ENCODE measurements at regions not wholly inside any gene's neighbourhood (a gene's known extent, or its start where the extent isn't known, plus 50 kb on each side); places are given as distances from the start of the nearest gene placed in this dataset.

GRCh38 chr3:194817936-194818335 is 132.3 kb downstream of the FAM43A start:
- H3K4me1 ChIP-seq (ENCODE audit: control insufficient read depth, insufficient read depth, low read length), result peaks cover 9% of the 10 kb centered on the region; the same call in 1 of the 2 replicates
- H3K36me3 ChIP-seq (ENCODE audit: control insufficient read depth, insufficient read depth, low read length), result no peaks in the 10 kb centered on the region
- H3K4me3 ChIP-seq (ENCODE audit: low read depth, low read length), result no peak overlapping the region
- no peak overlapping the region for H3K9ac ChIP-seq (ENCODE audit: low read depth, low read length)
- H3K9me3 ChIP-seq (ENCODE audit: control insufficient read depth, insufficient read depth, low read length), result no peaks in the 10 kb centered on the region
- no peak overlapping the region for H3K27ac ChIP-seq (ENCODE audit: low read depth, low read length)
- no peaks in the 10 kb centered on the region for H3K27me3 ChIP-seq (ENCODE audit: control insufficient read depth, insufficient read depth, low read length)

GRCh38 chr3:194824100-194824499 is 138.4 kb downstream of the FAM43A start:
- Histone ChIP-seq H3K9ac (ENCODE audit: low read depth, low read length) (no peak overlapping the region), H3K36me3 (ENCODE audit: control insufficient read depth, insufficient read depth, low read length) (no peaks in the 10 kb centered on the region)

GRCh38 chr3:194824701-194825111 is 139.0 kb downstream of the FAM43A start:
- no peaks in the 10 kb centered on the region for H3K9me3 ChIP-seq (ENCODE audit: control insufficient read depth, insufficient read depth, low read length)
- H3K36me3 ChIP-seq (ENCODE audit: control insufficient read depth, insufficient read depth, low read length), result no peaks in the 10 kb centered on the region
- no peak overlapping the region for H3K4me3 ChIP-seq (ENCODE audit: low read depth, low read length)
- no peak overlapping the region for H3K27ac ChIP-seq (ENCODE audit: low read depth, low read length)
- H3K9ac ChIP-seq (ENCODE audit: low read depth, low read length), result no peak overlapping the region
- no peaks in the 10 kb centered on the region; the same call in 1 of the 2 replicates for H3K27me3 ChIP-seq (ENCODE audit: control insufficient read depth, insufficient read depth, low read length)
- no peaks in the 10 kb centered on the region for H3K4me1 ChIP-seq (ENCODE audit: control insufficient read depth, insufficient read depth, low read length)

More at GRCh38 chr3:194824100-194824499, 138.4 kb downstream of the FAM43A start:
- H3K27ac ChIP-seq (ENCODE audit: low read depth, low read length), result no peak overlapping the region
- H3K9me3 ChIP-seq (ENCODE audit: control insufficient read depth, insufficient read depth, low read length), result no peaks in the 10 kb centered on the region
- no peak overlapping the region for H3K4me3 ChIP-seq (ENCODE audit: low read depth, low read length)
- no peaks in the 10 kb centered on the region for H3K4me1 ChIP-seq (ENCODE audit: control insufficient read depth, insufficient read depth, low read length)
- no peaks in the 10 kb centered on the region; the same call in 1 of the 2 replicates for H3K27me3 ChIP-seq (ENCODE audit: control insufficient read depth, insufficient read depth, low read length)

- Histone ChIP-seq H3K36me3 (ENCODE audit: control insufficient read depth, insufficient read depth, low read length) (no peaks in the 10 kb centered on the region), H3K27me3 (ENCODE audit: control insufficient read depth, insufficient read depth, low read length) (no peaks in the 10 kb centered on the region; the same call in 1 of the 2 replicates), H3K27ac (ENCODE audit: low read depth, low read length) (no peak overlapping the region), H3K9me3 (ENCODE audit: control insufficient read depth, insufficient read depth, low read length) (no peaks in the 10 kb centered on the region), H3K4me1 (ENCODE audit: control insufficient read depth, insufficient read depth, low read length) (no peaks in the 10 kb centered on the region), H3K4me3 (ENCODE audit: low read depth, low read length) (no peak overlapping the region), H3K9ac (ENCODE audit: low read depth, low read length) (no peak overlapping the region)
These were observed 140.9 kb downstream of the FAM43A start for GRCh38 chr3:194826594-194826993.

- Histone ChIP-seq H3K4me1 (ENCODE audit: control insufficient read depth, insufficient read depth, low read length) (no peaks in the 10 kb centered on the region), H3K9ac (ENCODE audit: low read depth, low read length) (no peak overlapping the region), H3K4me3 (ENCODE audit: low read depth, low read length) (no peak overlapping the region), H3K27ac (ENCODE audit: low read depth, low read length) (no peak overlapping the region), H3K9me3 (ENCODE audit: control insufficient read depth, insufficient read depth, low read length) (no peaks in the 10 kb centered on the region), H3K27me3 (ENCODE audit: control insufficient read depth, insufficient read depth, low read length) (no peaks in the 10 kb centered on the region; the same call in 1 of the 2 replicates), H3K36me3 (ENCODE audit: control insufficient read depth, insufficient read depth, low read length) (no peaks in the 10 kb centered on the region)
These were observed 141.8 kb downstream of the FAM43A start for GRCh38 chr3:194827486-194827885.

GRCh38 chr3:194828116-194828515 is 142.4 kb downstream of the FAM43A start:
- Histone ChIP-seq H3K4me3 (ENCODE audit: low read depth, low read length) (no peak overlapping the region), H3K27ac (ENCODE audit: low read depth, low read length) (no peak overlapping the region), H3K4me1 (ENCODE audit: control insufficient read depth, insufficient read depth, low read length) (no peaks in the 10 kb centered on the region), H3K36me3 (ENCODE audit: control insufficient read depth, insufficient read depth, low read length) (no peaks in the 10 kb centered on the region), H3K9ac (ENCODE audit: low read depth, low read length) (no peak overlapping the region), H3K9me3 (ENCODE audit: control insufficient read depth, insufficient read depth, low read length) (no peaks in the 10 kb centered on the region), H3K27me3 (ENCODE audit: control insufficient read depth, insufficient read depth, low read length) (no peaks in the 10 kb centered on the region; the same call in 1 of the 2 replicates)

- Histone ChIP-seq H3K27ac (ENCODE audit: low read depth, low read length) (no peak overlapping the region), H3K27me3 (ENCODE audit: control insufficient read depth, insufficient read depth, low read length) (no peaks in the 10 kb centered on the region; the same call in 1 of the 2 replicates), H3K36me3 (ENCODE audit: control insufficient read depth, insufficient read depth, low read length) (no peaks in the 10 kb centered on the region), H3K9me3 (ENCODE audit: control insufficient read depth, insufficient read depth, low read length) (no peaks in the 10 kb centered on the region), H3K9ac (ENCODE audit: low read depth, low read length) (no peak overlapping the region), H3K4me3 (ENCODE audit: low read depth, low read length) (no peak overlapping the region), H3K4me1 (ENCODE audit: control insufficient read depth, insufficient read depth, low read length) (no peaks in the 10 kb centered on the region)
These were observed 143.2 kb downstream of the FAM43A start for GRCh38 chr3:194828926-194829325.

- Histone ChIP-seq H3K9ac (ENCODE audit: low read depth, low read length) (no peak overlapping the region), H3K4me3 (ENCODE audit: low read depth, low read length) (no peak overlapping the region), H3K27ac (ENCODE audit: low read depth, low read length) (no peak overlapping the region), H3K27me3 (ENCODE audit: control insufficient read depth, insufficient read depth, low read length) (no peaks in the 10 kb centered on the region; the same call in 1 of the 2 replicates), H3K9me3 (ENCODE audit: control insufficient read depth, insufficient read depth, low read length) (no peaks in the 10 kb centered on the region), H3K4me1 (ENCODE audit: control insufficient read depth, insufficient read depth, low read length) (no peaks in the 10 kb centered on the region), H3K36me3 (ENCODE audit: control insufficient read depth, insufficient read depth, low read length) (no peaks in the 10 kb centered on the region)
These were observed 144.7 kb downstream of the FAM43A start for GRCh38 chr3:194830401-194830800.

GRCh38 chr3:194830978-194831377 is 145.3 kb downstream of the FAM43A start:
- H3K9ac ChIP-seq (ENCODE audit: low read depth, low read length), result no peak overlapping the region
- H3K9me3 ChIP-seq (ENCODE audit: control insufficient read depth, insufficient read depth, low read length), result no peaks in the 10 kb centered on the region
- no peaks in the 10 kb centered on the region; the same call in 1 of the 2 replicates for H3K27me3 ChIP-seq (ENCODE audit: control insufficient read depth, insufficient read depth, low read length)
- H3K4me1 ChIP-seq (ENCODE audit: control insufficient read depth, insufficient read depth, low read length), result no peaks in the 10 kb centered on the region
- H3K36me3 ChIP-seq (ENCODE audit: control insufficient read depth, insufficient read depth, low read length), result no peaks in the 10 kb centered on the region
- no peak overlapping the region for H3K27ac ChIP-seq (ENCODE audit: low read depth, low read length)
- H3K4me3 ChIP-seq (ENCODE audit: low read depth, low read length), result no peak overlapping the region

GRCh38 chr3:194832346-194833104 is 146.8 kb downstream of the FAM43A start:
- no peaks in the 10 kb centered on the region for H3K36me3 ChIP-seq (ENCODE audit: control insufficient read depth, insufficient read depth, low read length)
- no peaks in the 10 kb centered on the region for H3K9me3 ChIP-seq (ENCODE audit: control insufficient read depth, insufficient read depth, low read length)
- H3K27me3 ChIP-seq (ENCODE audit: control insufficient read depth, insufficient read depth, low read length), result no peaks in the 10 kb centered on the region; the same call in 1 of the 2 replicates
- H3K4me1 ChIP-seq (ENCODE audit: control insufficient read depth, insufficient read depth, low read length), result no peaks in the 10 kb centered on the region
- no peak overlapping the region for H3K9ac ChIP-seq (ENCODE audit: low read depth, low read length)
- H3K27ac ChIP-seq (ENCODE audit: low read depth, low read length), result no peak overlapping the region
- no peak overlapping the region for H3K4me3 ChIP-seq (ENCODE audit: low read depth, low read length)

GRCh38 chr3:194833114-194833910 is 147.6 kb downstream of the FAM43A start:
- no peaks in the 10 kb centered on the region for H3K4me1 ChIP-seq (ENCODE audit: control insufficient read depth, insufficient read depth, low read length)
- H3K4me3 ChIP-seq (ENCODE audit: low read depth, low read length), result no peak overlapping the region
- no peaks in the 10 kb centered on the region for H3K27me3 ChIP-seq (ENCODE audit: control insufficient read depth, insufficient read depth, low read length)
- no peak overlapping the region for H3K9ac ChIP-seq (ENCODE audit: low read depth, low read length)
- no peak overlapping the region for H3K27ac ChIP-seq (ENCODE audit: low read depth, low read length)
- H3K36me3 ChIP-seq (ENCODE audit: control insufficient read depth, insufficient read depth, low read length), result no peaks in the 10 kb centered on the region
- no peaks in the 10 kb centered on the region for H3K9me3 ChIP-seq (ENCODE audit: control insufficient read depth, insufficient read depth, low read length)
